ENCODE measurements at regions not wholly inside any gene's neighbourhood (a gene's known extent, or its start where the extent isn't known, plus 50 kb on each side); places are given as distances from the start of the nearest gene placed in this dataset.

- H3K9ac ChIP-seq (replicated peaks in 1 of 4; ENCODE audit: extremely low read depth in 1 of 4, low read depth in 3 of 4, low read length in 3 of 4) = no peak overlapping the region
- no peak overlapping the region for H2BK5ac ChIP-seq (ENCODE audit: low read depth, low read length)
- no peaks in the 10 kb centered on the region for H3K23me2 ChIP-seq (ENCODE audit: low read depth, low read length)
- no peak overlapping the region for H2BK15ac ChIP-seq (ENCODE audit: low read length)
- no peak for FAIRE-seq
- H4K5ac ChIP-seq (ENCODE audit: insufficient read length, low read depth, low read length) = no peak overlapping the region
- POLR2A ChIA-PET (ENCODE audit: partially characterized antibody) = no interaction called here
- no peak overlapping the region for H3K14ac ChIP-seq (ENCODE audit: insufficient read length)
- no peaks in the 10 kb centered on the region for H3K27me3 ChIP-seq (replicated peaks in 1 of 4; ENCODE audit: control insufficient read depth in 3 of 4, extremely low read depth in 1 of 4, insufficient read depth in 3 of 4, low read length in 3 of 4)
- H3K9me3 ChIP-seq (ENCODE audit: insufficient read depth in 2 of 2, low read depth in 1 of 2, low read length in 1 of 2) = peaks cover 13 to 14% of the 10 kb centered on the region in 2 experiments
- H3K23ac ChIP-seq (ENCODE audit: insufficient read length) = no peak overlapping the region
- no peak for DNase-seq (ENCODE audit: low read depth in 1 of 2, low spot score in 2 of 2)
- H2BK20ac ChIP-seq (ENCODE audit: low read length) = no peak overlapping the region
- WGBS, 2 experiments (ENCODE audit: extremely low coverage in 1 of 2, insufficient coverage in 1 of 2, insufficient read length in 1 of 2, insufficient replicate concordance in 2 of 2, low coverage in 1 of 2, low lambda C conversion rate in 2 of 2, missing lambda C conversion rate in 1 of 2) = 84% methylated on average over 3 of the region's 3 CpGs; no CpG with 5 or more reads in 1 of the 2 experiments
- no peaks in the 10 kb centered on the region for H3K79me2 ChIP-seq (ENCODE audit: control insufficient read depth in 1 of 2, insufficient read depth in 2 of 2, low read length in 2 of 2)
- no peaks in the 10 kb centered on the region for H3K79me1 ChIP-seq (ENCODE audit: low read depth, low read length)
- no peaks in the 10 kb centered on the region for H3K36me3 ChIP-seq (ENCODE audit: control insufficient read depth in 2 of 4, insufficient read depth in 4 of 4, low read length in 3 of 4)
- H3K56ac ChIP-seq (replicated peaks; ENCODE audit: insufficient read length, low read depth, low read length) = no peak overlapping the region
- H4K8ac ChIP-seq (ENCODE audit: extremely low read depth, insufficient read depth, low read length) = no peak overlapping the region
- H3K4me1 ChIP-seq (replicated peaks in 1 of 4; ENCODE audit: control insufficient read depth in 3 of 4, insufficient read depth in 4 of 4, low read length in 3 of 4) = no peaks in the 10 kb centered on the region
- no peak overlapping the region for H3K4me2 ChIP-seq (ENCODE audit: insufficient read depth in 1 of 2, low read depth in 2 of 2, low read length in 2 of 2)
- H2BK120ac ChIP-seq (replicated peaks; ENCODE audit: low read depth, low read length) = no peak overlapping the region
- H3K27ac ChIP-seq (ENCODE audit: low read depth, low read length) = no peak overlapping the region
- no peaks in the 10 kb centered on the region for H4K20me1 ChIP-seq (replicated peaks in 1 of 2; ENCODE audit: control insufficient read depth in 1 of 2, insufficient read depth in 2 of 2, low read length in 2 of 2)
- no peak overlapping the region for H3K4me3 ChIP-seq (ENCODE audit: extremely low read depth in 1 of 4, insufficient read depth in 2 of 4, low read depth in 3 of 4, low read length in 4 of 4)
- no peak overlapping the region for H2AFZ ChIP-seq (ENCODE audit: low read length)
- H3K18ac ChIP-seq (ENCODE audit: extremely low read depth, low read length) = no peak overlapping the region
- no peak overlapping the region for H2AK5ac ChIP-seq (ENCODE audit: low read depth, low read length)
- H4K91ac ChIP-seq (replicated peaks; ENCODE audit: insufficient read length, low read length) = no peak overlapping the region
- no peak overlapping the region for H2BK12ac ChIP-seq (ENCODE audit: low read depth, low read length)
- no peak overlapping the region for H3K4ac ChIP-seq (replicated peaks; ENCODE audit: insufficient read length, low read depth, low read length)
- CTCF ChIA-PET (ENCODE audit: partially characterized antibody) = interaction anchor here (0.9 kb wide), 1 partner anchor 675 kb away, joined by 3 read pairs; no protein-coding TSS in a partner anchor
- no peak for TF ChIP-seq CTBP2 (IDR thresholded peaks at IDR 0.05; ENCODE audit: borderline replicate concordance, insufficient read depth, insufficient read length, low read length)
- TF ChIP-seq E2F6 (IDR thresholded peaks at IDR 0.05) = no peak
- no peak for TF ChIP-seq JUND (IDR thresholded peaks at IDR 0.05; ENCODE audit: low read length)
- no peak for TF ChIP-seq ASH2L (IDR thresholded peaks at IDR 0.05; ENCODE audit: low read length)
- no peak for TF ChIP-seq YY1 (IDR thresholded peaks at IDR 0.05; ENCODE audit: low read depth, low read length)
- no peak for TF ChIP-seq SIN3A (conservative IDR thresholded peaks at IDR 0.05 in 1 of 2, IDR thresholded peaks at IDR 0.05 in 1 of 2; ENCODE audit: low read depth in 1 of 2, low read length in 2 of 2)
- no peak for TF ChIP-seq EP300 (IDR thresholded peaks at IDR 0.05; ENCODE audit: borderline replicate concordance in 1 of 2, low read depth in 2 of 2, low read length in 2 of 2)
- no peak for TF ChIP-seq POLR2A (IDR thresholded peaks at IDR 0.05; ENCODE audit: control extremely low read depth in 1 of 2, low read depth in 2 of 2, low read length in 2 of 2)
- no peak for TF ChIP-seq POLR2AphosphoS5 (IDR thresholded peaks at IDR 0.05; ENCODE audit: low read depth, low read length)
- TF ChIP-seq RAD21 (IDR thresholded peaks at IDR 0.05 in 1 of 2, conservative IDR thresholded peaks at IDR 0.05 in 1 of 2; ENCODE audit: low read depth in 2 of 2, low read length in 2 of 2) = no peak
- no peak for TF ChIP-seq BCL11A (IDR thresholded peaks at IDR 0.05; ENCODE audit: low read depth in 2 of 2, low read length in 2 of 2)
- no peak for TF ChIP-seq CEBPB (IDR thresholded peaks at IDR 0.05; ENCODE audit: low read depth, low read length)
- no peak for TF ChIP-seq NANOG (IDR thresholded peaks at IDR 0.05; ENCODE audit: insufficient read depth, low read depth, low read length, poor library complexity, severe bottlenecking)
These were observed 669.8 kb upstream of the ANKRD30A start for GRCh38 chr10:36455526-36456133.
